ENCODE measurements at regions not wholly inside any gene's neighbourhood (a gene's known extent, or its start where the extent isn't known, plus 50 kb on each side); places are given as distances from the start of the nearest gene placed in this dataset.

- Histone ChIP-seq H3K9me2 (replicated peaks; ENCODE audit: insufficient read depth, low read length) (no peaks in the 10 kb centered on the region), H4K20me1 (ENCODE audit: low read depth, low read length) (no peaks in the 10 kb centered on the region), H2AFZ (ENCODE audit: low read depth, low read length, severe bottlenecking) (no peak overlapping the region), H3K79me2 (ENCODE audit: insufficient read depth, low read length) (no peaks in the 10 kb centered on the region), H3K9me3 (ENCODE audit: insufficient read depth, low read length) (no peaks in the 10 kb centered on the region), H3K36me3 (ENCODE audit: low read length) (no peaks in the 10 kb centered on the region), H3K9ac (ENCODE audit: low read length) (no peak overlapping the region), H3K27ac (ENCODE audit: low read depth, low read length) (no peak overlapping the region), H3K27me3 (ENCODE audit: low read length) (no peaks in the 10 kb centered on the region), H3F3A (ENCODE audit: insufficient read depth) (no peaks in the 10 kb centered on the region), H3K4me3 (ENCODE audit: insufficient read depth, low read length, poor library complexity, severe bottlenecking) (no peak overlapping the region), H3K4me2 (ENCODE audit: low read depth, low read length, poor library complexity, severe bottlenecking) (no peak overlapping the region)
- no peak for TF ChIP-seq CTCF (IDR thresholded peaks at IDR 0.05; ENCODE audit: insufficient read depth, low read length, poor library complexity, severe bottlenecking)
- no peak for TF ChIP-seq EZH2phosphoT487 (conservative IDR thresholded peaks at IDR 0.05; ENCODE audit: low read length)
Observed at GRCh38 chr2:16149349-16150243, 209.2 kb downstream of the MYCN start.

DNA sequence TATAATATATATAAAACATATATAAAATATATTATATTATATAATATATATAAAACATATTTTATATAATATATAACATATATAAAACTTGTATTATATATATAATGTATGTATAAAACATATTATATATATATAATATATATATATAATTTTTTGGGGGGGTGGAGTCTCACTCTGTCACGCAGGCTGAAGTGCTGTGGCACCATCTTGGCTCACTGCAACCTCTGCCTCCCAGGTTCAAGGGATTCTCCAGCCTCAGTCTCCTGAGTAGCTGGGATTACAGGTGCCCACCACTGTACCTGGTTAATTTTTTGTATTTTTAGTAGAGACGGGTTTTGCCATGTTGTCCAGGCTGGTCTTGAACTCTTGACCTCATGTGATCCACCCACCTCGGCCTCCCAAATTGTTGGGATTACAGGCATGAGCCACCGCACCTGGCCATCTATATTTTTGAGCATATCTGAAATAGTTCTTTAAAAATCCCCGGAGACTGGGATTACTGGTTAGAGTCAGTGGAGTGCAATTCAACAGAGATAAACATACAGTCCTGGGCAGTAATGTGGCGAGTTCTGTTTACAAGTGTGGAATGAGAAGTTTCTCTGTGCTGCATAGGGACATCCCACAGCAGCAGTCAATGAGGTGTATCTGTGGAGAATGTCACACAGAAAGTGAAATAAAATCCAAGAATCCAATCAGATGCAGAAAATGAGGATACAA lies 208.4 kb downstream of the MYCN start:
- H3K4me2 ChIP-seq (ENCODE audit: low read depth, low read length, poor library complexity, severe bottlenecking), result no peak overlapping the region
- no peak overlapping the region for H2AFZ ChIP-seq (ENCODE audit: low read depth, low read length, severe bottlenecking)
- no peaks in the 10 kb centered on the region for H3K79me2 ChIP-seq (ENCODE audit: insufficient read depth, low read length)
- no peaks in the 10 kb centered on the region for H3K27me3 ChIP-seq (ENCODE audit: low read length)
- H3K9me3 ChIP-seq (ENCODE audit: insufficient read depth, low read length), result no peaks in the 10 kb centered on the region
- no peaks in the 10 kb centered on the region for H3K9me2 ChIP-seq (replicated peaks; ENCODE audit: insufficient read depth, low read length)
- no peak overlapping the region for H3K9ac ChIP-seq (ENCODE audit: low read length)
- no peaks in the 10 kb centered on the region for H3F3A ChIP-seq (ENCODE audit: insufficient read depth)
- H3K36me3 ChIP-seq (ENCODE audit: low read length), result no peaks in the 10 kb centered on the region
- H4K20me1 ChIP-seq (ENCODE audit: low read depth, low read length), result no peaks in the 10 kb centered on the region
- TF ChIP-seq CTCF (IDR thresholded peaks at IDR 0.05; ENCODE audit: insufficient read depth, low read length, poor library complexity, severe bottlenecking) (no peak), EZH2phosphoT487 (conservative IDR thresholded peaks at IDR 0.05; ENCODE audit: low read length) (no peak)
- H3K27ac ChIP-seq (ENCODE audit: low read depth, low read length), result no peak overlapping the region
- no peak overlapping the region for H3K4me3 ChIP-seq (ENCODE audit: insufficient read depth, low read length, poor library complexity, severe bottlenecking)

- TF ChIP-seq EZH2phosphoT487 (conservative IDR thresholded peaks at IDR 0.05; ENCODE audit: low read length) (no peak), CTCF (IDR thresholded peaks at IDR 0.05; ENCODE audit: insufficient read depth, low read length, poor library complexity, severe bottlenecking) (no peak)
- no peaks in the 10 kb centered on the region for H3K36me3 ChIP-seq (ENCODE audit: low read length)
- H3K79me2 ChIP-seq (ENCODE audit: insufficient read depth, low read length), result no peaks in the 10 kb centered on the region
- no peak overlapping the region for H3K4me3 ChIP-seq (ENCODE audit: insufficient read depth, low read length, poor library complexity, severe bottlenecking)
- H4K20me1 ChIP-seq (ENCODE audit: low read depth, low read length), result no peaks in the 10 kb centered on the region
- H3K27ac ChIP-seq (ENCODE audit: low read depth, low read length), result no peak overlapping the region
- H3F3A ChIP-seq (ENCODE audit: insufficient read depth), result no peaks in the 10 kb centered on the region
- H3K9me3 ChIP-seq (ENCODE audit: insufficient read depth, low read length), result no peaks in the 10 kb centered on the region
- no peak overlapping the region for H2AFZ ChIP-seq (ENCODE audit: low read depth, low read length, severe bottlenecking)
- H3K27me3 ChIP-seq (ENCODE audit: low read length), result no peaks in the 10 kb centered on the region
- H3K9ac ChIP-seq (ENCODE audit: low read length), result no peak overlapping the region
- H3K4me2 ChIP-seq (ENCODE audit: low read depth, low read length, poor library complexity, severe bottlenecking), result no peak overlapping the region
- no peaks in the 10 kb centered on the region for H3K9me2 ChIP-seq (replicated peaks; ENCODE audit: insufficient read depth, low read length)
Observed at GRCh38 chr2:16142383-16143361, 202.3 kb downstream of the MYCN start.
